SK-N-SH (cell line): ENCODE measurements at regions not wholly inside any gene's neighbourhood (a gene's known extent, or its start where the extent isn't known, plus 50 kb on each side); places are given as distances from the start of the nearest gene placed in this dataset.

Source experiments
- CTCF ChIA-PET: fragments of 300-600, 350-600 bp; formaldehyde crosslinking; extraction: SDS; loops from one replicate; lab custom pipeline; 2021; lab: Yijun Ruan, JAX
- POLR2A ChIA-PET: fragments of 350-600 bp; sonication (Branson Sonifier 250); formaldehyde crosslinking; extraction: SDS; loops from one replicate; lab custom pipeline; 2020; ENCODE audit warnings: antibody characterized with exemption, inconsistent platforms; lab: Yijun Ruan, JAX
- DNase-seq: peaks from one replicate; pipeline ENCODE4 v3.0.0; 2012
- H2AFZ ChIP-seq: fragments of 200-600 bp; sonication (generic); 2 replicates; pipeline ENCODE4 v1.8.1; 2016; ENCODE audit warnings: antibody characterized with exemption, mild to moderate bottlenecking, low read depth
- H3F3A ChIP-seq: fragments of 200-600 bp; sonication (generic); replicated peaks from 2 replicates; pipeline ENCODE3; 2016; ENCODE audit warnings: antibody characterized with exemption, mild to moderate bottlenecking; ENCODE audit not compliant: insufficient read depth
- H3K27ac ChIP-seq, 2 experiments: fragments of 200-500 bp in 1 of 2; fragments of 200-600 bp in 1 of 2; sonication (Bioruptor generic) in 1 of 2; sonication (generic), shearing (Covaris generic) in 1 of 2; 2 replicates each; pipeline versions ENCODE4 v1.5.1 to v1.6.1; 2014 to 2016; ENCODE audit warnings: low read depth in 2 of 2, inconsistent platforms in 1 of 2, low read length in 1 of 2, mild to moderate bottlenecking in 1 of 2, mixed read lengths in 1 of 2
- H3K27me3 ChIP-seq: fragments of 200-600 bp; sonication (generic), shearing (Covaris generic); 2 replicates; pipeline ENCODE4 v1.6.1; 2016; ENCODE audit warnings: mixed run types; ENCODE audit not compliant: insufficient read depth
- H3K36me3 ChIP-seq, 2 experiments: fragments of 200-500 bp in 1 of 2; fragments of 200-600 bp in 1 of 2; sonication (Bioruptor generic) in 1 of 2; sonication (generic) in 1 of 2; replicated peaks in 1 of 2; 2 replicates each; pipeline versions ENCODE3 to v1.5.1; 2014 to 2016; ENCODE audit warnings: low read length in 1 of 2, mild to moderate bottlenecking in 1 of 2; ENCODE audit not compliant: insufficient read depth in 2 of 2, control insufficient read depth in 1 of 2
- H3K4me1 ChIP-seq, 2 experiments: fragments of 200-500 bp in 1 of 2; fragments of 200-600 bp in 1 of 2; sonication (Bioruptor generic) in 1 of 2; sonication (generic), shearing (Covaris generic) in 1 of 2; 2 replicates each; pipeline versions ENCODE4 v1.5.1 to v1.6.1; 2014 to 2016; ENCODE audit warnings: low read depth in 1 of 2, low read length in 1 of 2, mixed run types in 1 of 2; ENCODE audit not compliant: insufficient read depth in 2 of 2, control insufficient read depth in 1 of 2
- H3K4me2 ChIP-seq: fragments of 200-600 bp; sonication (generic), shearing (Covaris generic); 2 replicates; pipeline ENCODE4 v1.6.1; 2017; ENCODE audit warnings: mixed run types
- H3K4me3 ChIP-seq, 2 experiments: fragments of 200-500 bp in 1 of 2; fragments of 200-600 bp in 1 of 2; sonication (Bioruptor generic) in 1 of 2; sonication (generic), shearing (Covaris generic) in 1 of 2; 2 replicates each; pipeline versions ENCODE4 v1.5.1 to v1.8.1; 2014 to 2016; ENCODE audit warnings: low read depth in 2 of 2, inconsistent platforms in 1 of 2, low read length in 1 of 2, mild to moderate bottlenecking in 1 of 2, mixed read lengths in 1 of 2, moderate library complexity in 1 of 2
- H3K79me2 ChIP-seq: fragments of 200-600 bp; sonication (generic); 2 replicates; pipeline ENCODE4 v1.8.1; 2017; ENCODE audit warnings: mild to moderate bottlenecking; ENCODE audit not compliant: insufficient read depth
- H3K9ac ChIP-seq: fragments of 200-600 bp; sonication (generic); 2 replicates; pipeline ENCODE4 v1.6.1; 2017; ENCODE audit warnings: mixed run types
- H3K9me2 ChIP-seq: fragments of 200-600 bp; sonication (generic); 2 replicates; pipeline ENCODE4 v1.6.1; 2017; ENCODE audit warnings: mixed run types
- H3K9me3 ChIP-seq: fragments of 200-600 bp; sonication (generic); 2 replicates; pipeline ENCODE4 v1.6.1; 2017; ENCODE audit warnings: mixed run types, mild to moderate bottlenecking, moderate library complexity
- H4K20me1 ChIP-seq: fragments of 200-600 bp; sonication (generic); 2 replicates; pipeline ENCODE4 v1.6.1; 2017; ENCODE audit warnings: mild to moderate bottlenecking, mixed run types; ENCODE audit not compliant: insufficient read depth
- CTCF ChIP-seq: fragments of 200-600 bp; sonication (generic); IDR thresholded peaks from 2 replicates; pipeline ENCODE4 v1.6.1; 2017; ENCODE audit warnings: antibody characterized with exemption, mild to moderate bottlenecking, moderate library complexity
- EP300 ChIP-seq, 2 experiments: IDR thresholded peaks; 2 replicates each; pipeline versions ENCODE4 v1.4.0 to v1.6.1; 2012; ENCODE audit warnings: borderline replicate concordance in 1 of 2, low read depth in 1 of 2, low read length in 1 of 2
- FOXJ3 ChIP-seq: sonication (generic); formaldehyde crosslinking; IDR thresholded peaks from 2 replicates; pipeline ENCODE4 v1.5.1; 2020; ENCODE audit warnings: mild to moderate bottlenecking, missing genetic modification reagents
- FOXM1 ChIP-seq: IDR thresholded peaks from 2 replicates; pipeline ENCODE4 v1.4.0; 2012; ENCODE audit warnings: low read depth, mild to moderate bottlenecking
- GABPA ChIP-seq: IDR thresholded peaks from 2 replicates; pipeline ENCODE4 v1.4.0; 2012; ENCODE audit warnings: low read depth, mild to moderate bottlenecking
- GATA2 ChIP-seq: sonication (generic); formaldehyde crosslinking; IDR thresholded peaks from 2 replicates; pipeline ENCODE4 v1.5.0; 2020; ENCODE audit warnings: mild to moderate bottlenecking, missing genetic modification reagents
- IRF3 ChIP-seq: fragments of 150-350 bp; IDR thresholded peaks from 2 replicates; pipeline ENCODE4 v1.6.1; 2016; ENCODE audit warnings: mild to moderate bottlenecking, low read depth, low read length
- JUND ChIP-seq: IDR thresholded peaks from 2 replicates; pipeline ENCODE4 v1.4.0; 2012
- MEF2A ChIP-seq: IDR thresholded peaks from 2 replicates; pipeline ENCODE4 v1.4.0; 2012; ENCODE audit warnings: low read depth, borderline replicate concordance
- PBX3 ChIP-seq: IDR thresholded peaks from 2 replicates; pipeline ENCODE4; 2012
- POLR2AphosphoS5 ChIP-seq: IDR thresholded peaks from 2 replicates; pipeline ENCODE4 v1.6.1; 2012; ENCODE audit warnings: low read depth, low read length
- RAD21 ChIP-seq: IDR thresholded peaks from 2 replicates; pipeline ENCODE4 v1.6.1; 2012; ENCODE audit warnings: mild to moderate bottlenecking, low read length
- RFX5 ChIP-seq: IDR thresholded peaks from 2 replicates; pipeline ENCODE4 v1.6.1; 2012; ENCODE audit warnings: mild to moderate bottlenecking, improper control_type of control experiment, low read length
- TAF1 ChIP-seq: IDR thresholded peaks from 2 replicates; pipeline ENCODE4 v1.6.1; 2012; ENCODE audit warnings: low read depth, mild to moderate bottlenecking, low read length, moderate library complexity, borderline replicate concordance
- TEAD4 ChIP-seq: IDR thresholded peaks from 2 replicates; pipeline ENCODE4 v1.4.0; 2012; ENCODE audit warnings: mild to moderate bottlenecking, borderline replicate concordance; ENCODE audit not compliant: insufficient read depth
- USF1 ChIP-seq: IDR thresholded peaks from 2 replicates; pipeline ENCODE4 v1.4.0; 2012; ENCODE audit warnings: low read depth, borderline replicate concordance
- YY1 ChIP-seq: IDR thresholded peaks from 2 replicates; pipeline ENCODE4 v1.4.0; 2012; ENCODE audit warnings: low read depth, mild to moderate bottlenecking
- ZBTB33 ChIP-seq: IDR thresholded peaks from 2 replicates; pipeline ENCODE4 v1.4.0; 2012; ENCODE audit warnings: low read depth, borderline replicate concordance
- WGBS: methylation state at CpG from one replicate; pipeline ENCODE4 v1.1.6; 2017; ENCODE audit warnings: low lambda C conversion rate; 5-methylcytosine and 5-hydroxymethylcytosine counted together

- no peak overlapping the region for H2AFZ ChIP-seq
- no peak for TF ChIP-seq TEAD4
- TF ChIP-seq ZBTB33: no peak
- TF ChIP-seq EP300 (IDR thresholded peaks at IDR 0.05; ENCODE audit: borderline replicate concordance in 1 of 2, low read depth in 1 of 2, low read length in 1 of 2): no peak
- no peak for TF ChIP-seq CTCF
- TF ChIP-seq TAF1: no peak
- no peak for TF ChIP-seq POLR2AphosphoS5
- TF ChIP-seq MEF2A: no peak
- no peak for TF ChIP-seq FOXM1
- no peaks in the 10 kb centered on the region for H3K9me3 ChIP-seq
- H4K20me1 ChIP-seq: no peaks in the 10 kb centered on the region
- DNase-seq: no peak
- H3K4me1 ChIP-seq: no peaks in the 10 kb centered on the region
- no peaks in the 10 kb centered on the region for H3K9me2 ChIP-seq
- no peak overlapping the region for H3K4me3 ChIP-seq
- H3K27ac ChIP-seq: no peak overlapping the region
- no peaks in the 10 kb centered on the region for H3K36me3 ChIP-seq
- no peaks in the 10 kb centered on the region for H3F3A ChIP-seq
- CTCF ChIA-PET: no interaction called here
- H3K9ac ChIP-seq: no peak overlapping the region
- POLR2A ChIA-PET: interaction anchor here (0.6 kb wide), 1 partner anchor 1500 kb away, joined by 3 read pairs; no protein-coding TSS in a partner anchor
- no peak overlapping the region for H3K4me2 ChIP-seq
- no peaks in the 10 kb centered on the region for H3K27me3 ChIP-seq
- 86% methylated on average over 2 of the region's 2 CpGs for WGBS
- no peaks in the 10 kb centered on the region for H3K79me2 ChIP-seq
These were observed 233.3 kb downstream of the DLEU7 start for GRCh38 chr13:50610238-50610637.

- Histone ChIP-seq H3K27me3 (no peaks in the 10 kb centered on the region), H3K4me3 (no peak overlapping the region), H3K4me2 (no peak overlapping the region), H3F3A (peaks cover 5% of the 10 kb centered on the region), H3K9ac (no peak overlapping the region), H3K9me2 (no peaks in the 10 kb centered on the region), H3K36me3 (no peaks in the 10 kb centered on the region), H3K27ac (no peak overlapping the region), H3K4me1 (no peaks in the 10 kb centered on the region), H3K79me2 (no peaks in the 10 kb centered on the region), H2AFZ (no peak overlapping the region), H4K20me1 (no peaks in the 10 kb centered on the region), H3K9me3 (no peaks in the 10 kb centered on the region)
- ChIA-PET POLR2A (no interaction called here), CTCF (interaction anchor here (0.6 kb wide), 1 partner anchor 163 kb away, joined by 3 read pairs; no protein-coding TSS in a partner anchor)
- DNase-seq: no peak
- 92% methylated on average over 5 of the region's 5 CpGs for WGBS
- no peak for TF ChIP-seq GABPA
- TF ChIP-seq ZBTB33: no peak
- no peak for TF ChIP-seq RFX5
- no peak for TF ChIP-seq GATA2 (CRISPR knock-in tag)
- TF ChIP-seq JUND: no peak
- TF ChIP-seq RAD21: no peak
- TF ChIP-seq USF1: no peak
- TF ChIP-seq PBX3: no peak
- TF ChIP-seq FOXJ3 (CRISPR knock-in tag): no peak
- no peak for TF ChIP-seq YY1
- no peak for TF ChIP-seq IRF3
- TF ChIP-seq EP300 (IDR thresholded peaks at IDR 0.05; ENCODE audit: borderline replicate concordance in 1 of 2, low read depth in 1 of 2, low read length in 1 of 2): no peak
These were observed 232.2 kb downstream of the DLEU7 start for GRCh38 chr13:50611117-50611781.
